IMR-90 (cell line): ENCODE measurements at regions not wholly inside any gene's neighbourhood (a gene's known extent, or its start where the extent isn't known, plus 50 kb on each side); places are given as distances from the start of the nearest gene placed in this dataset.

Experiments used
- ATAC-seq: fragments of 200-7000 bp; cut with Tn5 transposase; 2 replicates; pipeline ENCODE4 v1.9.1; 2020; ENCODE audit warnings: low read depth, mild to moderate bottlenecking, moderate library complexity
- BruUV-seq: library from RNA; stranded (reverse); fragments of 400-500 nt; replicated peaks from 2 replicates; lab custom pipeline; 2021; lab: Mats Ljungman, UMichigan
- CTCF ChIA-PET: fragments of 300-600 bp; formaldehyde crosslinking; extraction: SDS; loops from one replicate; lab custom pipeline; 2021; ENCODE audit warnings: antibody characterized with exemption; lab: Yijun Ruan, JAX
- POLR2A ChIA-PET: fragments of 300-600 bp; sonication (Branson Sonifier 250); formaldehyde crosslinking; loops from one replicate; lab custom pipeline; 2022; ENCODE audit warnings: antibody characterized with exemption; ENCODE audit not compliant: unreplicated experiment; lab: Charles Lee
- DNase-seq: peaks from one replicate; pipeline ENCODE4 v3.0.0; 2013
- H2AFZ ChIP-seq: replicated peaks from 2 replicates; pipeline ENCODE3; 2013; ENCODE audit warnings: low read length, mild to moderate bottlenecking; ENCODE audit not compliant: poor library complexity
- H2AK5ac ChIP-seq: 2 replicates; pipeline ENCODE4 v1.6.1; 2013; ENCODE audit warnings: low read depth, low read length, inconsistent platforms
- H2AK9ac ChIP-seq: replicated peaks from 2 replicates; pipeline ENCODE3; 2013; ENCODE audit warnings: mild to moderate bottlenecking, low read depth, low read length, moderate library complexity; ENCODE audit not compliant: poor library complexity
- H2BK120ac ChIP-seq: 2 replicates; pipeline ENCODE4 v1.6.1; 2013; ENCODE audit warnings: low read depth, low read length, inconsistent platforms
- H2BK15ac ChIP-seq: 3 replicates; pipeline ENCODE4 v1.6.1; 2013; ENCODE audit warnings: low read depth, low read length, inconsistent platforms
- H2BK20ac ChIP-seq: 2 replicates; pipeline ENCODE4 v1.6.1; 2013; ENCODE audit warnings: low read depth, mild to moderate bottlenecking, inconsistent platforms, low read length, moderate library complexity
- H2BK5ac ChIP-seq: 2 replicates; pipeline ENCODE4 v1.6.1; 2013; ENCODE audit warnings: mild to moderate bottlenecking, low read depth, low read length, inconsistent platforms; ENCODE audit not compliant: poor library complexity, severe bottlenecking
- H3K14ac ChIP-seq: replicated peaks from 2 replicates; pipeline ENCODE4 v1.6.1; 2013; ENCODE audit warnings: low read depth, low read length, inconsistent platforms
- H3K18ac ChIP-seq: 2 replicates; pipeline ENCODE4 v1.6.1; 2013; ENCODE audit warnings: low read depth, low read length, control low read depth
- H3K23ac ChIP-seq: 2 replicates; pipeline ENCODE4 v1.6.1; 2013; ENCODE audit warnings: low read depth, low read length, inconsistent platforms
- H3K27ac ChIP-seq: 2 replicates; pipeline ENCODE4 v1.5.1; 2013; ENCODE audit warnings: mild to moderate bottlenecking, control low read depth, low read length; ENCODE audit not compliant: insufficient read depth
- H3K27me3 ChIP-seq: 2 replicates; pipeline ENCODE4 v1.6.1; 2013; ENCODE audit warnings: low read length; ENCODE audit not compliant: control insufficient read depth, insufficient read depth
- H3K36me3 ChIP-seq: 2 replicates; pipeline ENCODE4 v1.6.1; 2013; ENCODE audit warnings: low read length, mixed read lengths; ENCODE audit not compliant: control insufficient read depth, insufficient read depth
- H3K4ac ChIP-seq: 2 replicates; pipeline ENCODE4 v1.6.1; 2013; ENCODE audit warnings: low read depth, low read length, inconsistent platforms
- H3K4me1 ChIP-seq: 2 replicates; pipeline ENCODE4 v1.6.1; 2013; ENCODE audit warnings: low read length, mixed read lengths; ENCODE audit not compliant: control insufficient read depth, insufficient read depth
- H3K4me2 ChIP-seq: 2 replicates; pipeline ENCODE4 v1.6.1; 2013; ENCODE audit warnings: low read depth, mild to moderate bottlenecking, control low read depth, low read length, moderate library complexity
- H3K4me3 ChIP-seq: 2 replicates; pipeline ENCODE4 v1.5.1; 2013; ENCODE audit warnings: low read depth, mild to moderate bottlenecking, control low read depth, low read length, moderate library complexity; ENCODE audit not compliant: insufficient read depth
- H3K56ac ChIP-seq: 2 replicates; pipeline ENCODE4 v1.6.1; 2013; ENCODE audit warnings: low read length, inconsistent platforms; ENCODE audit not compliant: insufficient read depth; ENCODE audit errors: extremely low read depth
- H3K79me1 ChIP-seq, 2 experiments: 2 replicates each; pipeline ENCODE4 v1.6.1; 2013; ENCODE audit warnings: low read length in 2 of 2, inconsistent platforms in 1 of 2, low read depth in 1 of 2
- H3K9ac ChIP-seq: 2 replicates; pipeline ENCODE4 v1.6.1; 2013; ENCODE audit warnings: low read depth, low read length, control low read depth
- H3K9me1 ChIP-seq: 2 replicates; pipeline ENCODE4 v1.6.1; 2013; ENCODE audit warnings: low read length, inconsistent platforms; ENCODE audit not compliant: insufficient read depth
- H3K9me3 ChIP-seq: 2 replicates; pipeline ENCODE4 v1.6.1; 2013; ENCODE audit warnings: low read length; ENCODE audit not compliant: control insufficient read depth, insufficient read depth
- H4K20me1 ChIP-seq: 2 replicates; pipeline ENCODE4 v1.6.1; 2013; ENCODE audit warnings: low read length, inconsistent platforms; ENCODE audit not compliant: insufficient read depth
- H4K5ac ChIP-seq: 2 replicates; pipeline ENCODE4 v1.6.1; 2013; ENCODE audit warnings: mild to moderate bottlenecking, low read depth, low read length, control low read depth
- H4K8ac ChIP-seq, 2 experiments: 2 replicates each; pipeline ENCODE4 v1.6.1; 2013; ENCODE audit warnings: low read depth in 2 of 2, low read length in 2 of 2, control low read depth in 1 of 2, inconsistent platforms in 1 of 2
- H4K91ac ChIP-seq: 2 replicates; pipeline ENCODE4 v1.6.1; 2013; ENCODE audit warnings: low read depth, low read length, inconsistent platforms; ENCODE audit not compliant: insufficient read depth
- MXI1 ChIP-seq: IDR thresholded peaks from 2 replicates; pipeline ENCODE4 v1.6.1; 2012; ENCODE audit warnings: low read depth, mild to moderate bottlenecking, low read length, moderate library complexity, borderline replicate concordance
- WGBS, 2 experiments: methylation state at CpG; one replicate each; pipeline versions ENCODE4 v1.1.5 to v1.1.7; 2013; ENCODE audit warnings: missing lambda C conversion rate in 2 of 2; ENCODE audit not compliant: insufficient read length in 1 of 2; ENCODE audit errors: extremely low coverage in 2 of 2; 5-methylcytosine and 5-hydroxymethylcytosine counted together
- dilution Hi-C: fragments of 300-500 bp; cut with HindIII; formaldehyde crosslinking; loops from one replicate; pipeline ENCODE4 v1.14.3; 2018; ENCODE audit warnings: low sequenced_read_pairs; ENCODE audit not compliant: unreplicated experiment
- in situ Hi-C: fragments of 300-500 bp; cut with MboI; formaldehyde crosslinking; loops from 3 replicates; pipeline ENCODE4 v1.14.3; 2019; ENCODE audit warnings: low sequenced_read_pairs, inconsistent platforms, mixed read lengths
- intact Hi-C: fragments of 100-400 bp; cut with micrococcal nuclease; formaldehyde crosslinking; loops from 2 replicates; pipeline ENCODE4 v1.10.0; 2022

DNA sequence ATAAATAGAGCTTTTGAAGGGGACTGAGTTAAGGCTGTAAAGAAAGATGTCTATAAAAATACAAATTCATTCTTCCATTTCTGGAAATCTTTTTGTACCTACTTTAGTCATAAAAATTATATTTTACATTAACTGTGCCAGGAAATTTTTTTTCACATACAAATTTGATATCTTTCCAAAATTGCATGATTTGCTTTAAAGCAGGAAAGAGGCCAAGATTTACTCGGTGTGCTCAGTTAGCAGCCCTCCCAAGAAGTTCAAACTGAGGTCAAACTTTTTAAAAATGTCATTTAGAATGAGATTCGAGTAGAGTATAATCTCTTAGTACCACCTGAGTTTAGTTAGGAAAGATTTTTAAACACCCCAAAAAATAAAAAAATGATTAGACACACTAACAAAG is 173.2 kb upstream of the GRIP1 start:
- Histone ChIP-seq H3K4ac (no peak overlapping the region), H3K56ac (no peak overlapping the region), H3K9me3 (no peaks in the 10 kb centered on the region), H3K27ac (no peak overlapping the region), H3K23ac (no peak overlapping the region), H3K4me2 (no peak overlapping the region), H4K91ac (no peak overlapping the region), H3K4me1 (no peaks in the 10 kb centered on the region), H4K5ac (no peak overlapping the region), H3K27me3 (no peaks in the 10 kb centered on the region), H3K9ac (no peak overlapping the region), H2BK15ac (no peak overlapping the region), H3K79me1 (no peaks in the 10 kb centered on the region), H3K36me3 (no peaks in the 10 kb centered on the region), H3K9me1 (no peaks in the 10 kb centered on the region), H2AK9ac (no peak overlapping the region), H4K8ac (no peak overlapping the region), H3K18ac (no peak overlapping the region), H2AFZ (no peak overlapping the region), H3K14ac (no peak overlapping the region), H2AK5ac (no peak overlapping the region), H4K20me1 (no peaks in the 10 kb centered on the region), H2BK5ac (no peak overlapping the region), H3K4me3 (no peak overlapping the region), H2BK20ac (no peak overlapping the region), H2BK120ac (no peak overlapping the region)
- no CpG with 5 or more reads among the region's 2 CpGs for WGBS, 2 experiments
- no peak for TF ChIP-seq MXI1
- ChIA-PET CTCF (no interaction called here), POLR2A (no interaction called here)
- dilution Hi-C loops (no loop called here), in situ Hi-C loops (no loop called here), intact Hi-C loops (no loop called here)
- BruUV-seq = no TSS peak
- ATAC-seq (no peak), DNase-seq (no peak)
